Spleen (tissue), 7 donors: ENCODE measurements at regions not wholly inside any gene's neighbourhood (a gene's known extent, or its start where the extent isn't known, plus 50 kb on each side); places are given as distances from the start of the nearest gene placed in this dataset.

Experiments
- CTCF ChIP-seq, 11 experiments: fragments of 200-600 bp in 7 of 11; fragments of 450-650 bp in 4 of 11; sonication (generic) in 4 of 11; IDR thresholded peaks in 8 of 11; conservative IDR thresholded peaks in 3 of 11; 1 replicate in 7 of 11; 2 replicates in 4 of 11; pipeline versions ENCODE4 v1.4.0 to v1.8.0; 2016 to 2021; ENCODE audit warnings: antibody characterized with exemption in 11 of 11, inconsistent platforms in 4 of 11, mild to moderate bottlenecking in 1 of 11
- POLR2A ChIP-seq, 3 donors: fragments of 450-650 bp; IDR thresholded peaks; one replicate each; pipeline ENCODE4 v1.5.1; 2017; ENCODE audit warnings: antibody characterized with exemption in 3 of 3, mild to moderate bottlenecking in 1 of 3
- POLR2AphosphoS5 ChIP-seq, 3 donors: sonication (generic); formaldehyde crosslinking; IDR thresholded peaks; one replicate each; pipeline ENCODE4 v1.5.1; 2017; ENCODE audit warnings: antibody characterized with exemption in 3 of 3
- donor health status: DM: no; HTN: no; CAD: no; lungs with moderate emphysema.
- donor health status: DM: no; HTN: no; CAD: no.
- donor health status: DM: no; HTN: no; CAD: no.

DNA sequence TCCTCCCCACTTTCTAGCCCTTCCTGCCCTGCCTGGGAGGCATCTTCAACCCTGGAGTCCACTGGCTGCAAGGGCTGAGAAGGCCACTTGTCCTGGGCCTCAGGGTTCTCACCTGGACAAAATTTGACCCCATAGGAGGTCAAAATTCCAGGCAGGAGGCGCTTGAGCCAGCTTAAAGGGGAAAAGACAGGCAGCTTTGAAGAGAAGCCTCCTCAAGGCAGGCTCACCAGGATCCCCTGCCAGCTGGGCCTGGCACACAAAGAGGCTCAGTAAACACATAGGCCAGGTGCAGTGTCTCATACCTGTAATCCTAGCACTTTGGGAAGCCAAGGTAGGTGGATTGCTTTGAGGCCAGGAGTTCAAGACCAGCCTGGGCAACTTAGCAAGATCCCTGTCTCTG is 53.0 kb upstream of the MPEG1 start:
- TF ChIP-seq CTCF (IDR thresholded peaks at IDR 0.05 in 8 of 11, conservative IDR thresholded peaks at IDR 0.05 in 3 of 11) = no peak
- no peak for TF ChIP-seq POLR2A (IDR thresholded peaks at IDR 0.05)
- no peak for TF ChIP-seq POLR2AphosphoS5 (IDR thresholded peaks at IDR 0.05)
